ENCODE measurements at regions not wholly inside any gene's neighbourhood (a gene's known extent, or its start where the extent isn't known, plus 50 kb on each side); places are given as distances from the start of the nearest gene placed in this dataset.
"Not testable (repeated sequence)": the region's sequence is repeated elsewhere in the genome, so short reads cannot be mapped to it uniquely, and the experiment has no call there.

DNA sequence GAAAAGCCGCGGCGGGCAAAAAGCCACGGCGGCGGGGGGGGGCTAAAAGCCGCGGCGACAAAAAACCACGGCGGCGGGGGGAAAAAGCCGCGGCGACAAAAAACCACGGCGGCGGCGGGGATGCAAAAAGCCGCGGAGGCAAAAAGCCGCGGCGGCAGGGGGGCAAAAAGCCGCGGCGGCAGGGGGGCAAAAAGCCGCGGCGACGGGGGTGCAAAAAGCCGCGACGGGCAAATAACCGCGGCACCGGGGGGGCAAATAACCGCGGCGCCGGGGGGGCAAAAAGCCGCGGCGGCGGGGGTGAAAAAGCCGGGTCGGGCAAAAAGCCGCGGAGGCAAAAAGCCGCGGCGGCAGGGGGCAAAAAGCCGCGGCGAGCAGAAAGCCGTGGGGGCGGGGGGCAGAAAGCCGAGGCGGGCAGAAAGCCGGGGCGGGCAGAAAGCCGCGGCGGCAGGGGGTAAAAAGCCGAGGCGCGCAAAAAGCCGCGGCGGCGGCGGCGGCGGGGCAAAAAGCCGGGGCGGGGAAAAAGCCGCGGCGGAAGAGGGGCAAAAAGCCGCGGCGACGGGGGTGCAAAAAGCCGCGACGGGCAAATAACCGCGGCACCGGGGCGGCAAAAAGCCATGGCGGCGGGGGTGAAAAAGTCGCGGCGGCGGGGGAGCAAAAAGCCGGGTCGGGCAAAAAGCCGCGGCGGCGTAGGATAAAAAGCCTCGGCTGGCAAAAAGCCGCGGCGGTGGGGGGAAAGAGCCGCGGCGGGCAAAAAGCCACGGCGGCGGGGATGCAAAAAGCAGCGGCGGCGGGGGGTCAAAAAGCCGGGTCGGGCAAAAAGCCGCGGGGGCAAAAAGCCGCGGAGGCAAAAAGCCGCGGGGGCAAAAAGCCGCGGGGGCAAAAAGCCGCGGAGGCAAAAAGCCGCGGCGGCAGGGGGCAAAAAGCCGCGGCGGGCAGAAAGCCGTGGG is 1632.4 kb downstream of the RPIA start:
- H3K36me3 Mint-ChIP-seq; ATAC-seq (ENCODE audit: low read depth in 2 of 2); H3K4me1 Mint-ChIP-seq; H3K9me3 Mint-ChIP-seq; DNase-seq: not testable (repeated sequence)
- Mint-ChIP-seq H3K27me3 (peaks cover 5 to 11% (median 8%) of the 10 kb centered on the region in 3 donors), H3K4me3 (peak overlapping the region in 7 of 8 donors; percentile 61 to 90 (median 84)), H3K27ac (peak overlapping the region in 3 of 6 donors; percentile 53 to 98 (median 80))

DNA sequence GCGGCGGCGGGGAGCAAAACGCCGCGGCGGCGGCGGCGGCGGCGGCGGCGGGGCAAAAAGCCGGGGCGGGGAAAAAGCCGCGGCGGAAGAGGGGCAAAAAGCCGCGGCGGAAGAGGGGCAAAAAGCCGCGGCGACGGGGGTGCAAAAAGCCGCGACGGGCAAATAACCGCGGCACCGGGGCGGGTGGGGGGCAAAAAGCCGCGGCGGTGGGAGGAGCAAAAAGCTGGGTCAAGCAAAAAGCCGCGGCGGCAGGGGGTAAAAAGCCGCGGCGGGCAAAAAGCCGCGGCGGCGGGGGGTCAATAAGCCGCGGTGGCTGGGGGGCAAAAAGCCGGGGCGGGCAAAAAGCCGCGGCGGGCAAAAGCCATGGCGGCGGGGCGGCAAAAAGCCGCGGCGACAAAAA is 1633.2 kb downstream of the RPIA start:
- Mint-ChIP-seq H3K4me3 (peak overlapping the region in 5 of 8 donors; percentile 5 to 89 (median 42)), H3K27ac (peak overlapping the region in 1 of 6 donors; percentile 61), H3K27me3 (peaks cover 5 to 11% (median 10%) of the 10 kb centered on the region in 3 donors)
- DNase-seq; H3K4me1 Mint-ChIP-seq; H3K9me3 Mint-ChIP-seq; H3K36me3 Mint-ChIP-seq; ATAC-seq (ENCODE audit: low read depth in 2 of 2): not testable (repeated sequence)

DNA sequence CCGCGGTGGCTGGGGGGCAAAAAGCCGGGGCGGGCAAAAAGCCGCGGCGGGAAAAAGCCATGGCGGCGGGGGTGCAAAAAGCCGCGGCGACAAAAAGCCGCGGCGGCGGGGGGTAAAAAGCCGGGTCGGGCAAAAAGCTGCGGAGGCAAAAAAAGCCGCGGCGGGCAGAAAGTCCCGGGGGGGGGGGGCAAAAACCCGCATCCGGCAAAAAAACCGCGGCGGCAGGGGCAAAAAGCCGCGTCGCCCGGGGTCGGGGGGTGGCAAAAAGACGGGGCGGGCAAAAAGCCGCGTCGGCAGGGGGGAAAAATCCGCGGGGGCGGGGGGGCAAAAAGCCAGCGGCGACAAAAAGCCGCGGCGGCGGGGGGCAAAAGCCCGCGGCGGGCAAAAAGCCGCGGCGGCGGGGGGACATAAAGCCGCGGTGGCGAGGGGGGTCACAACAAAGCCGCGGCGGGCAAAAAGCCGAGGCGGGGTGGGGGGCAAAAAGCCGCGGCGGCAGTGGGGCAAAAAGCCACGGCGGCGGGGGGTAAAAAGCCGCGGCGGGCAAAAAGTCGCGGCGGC is 1634.4 kb downstream of the RPIA start:
- not testable (repeated sequence) for ATAC-seq (ENCODE audit: low read depth in 2 of 2); H3K9me3 Mint-ChIP-seq; H3K27ac Mint-ChIP-seq; DNase-seq; H3K36me3 Mint-ChIP-seq; H3K4me1 Mint-ChIP-seq; H3K4me3 Mint-ChIP-seq
- H3K27me3 Mint-ChIP-seq = peaks cover 5 to 14% (median 11%) of the 10 kb centered on the region in 3 donors

DNA sequence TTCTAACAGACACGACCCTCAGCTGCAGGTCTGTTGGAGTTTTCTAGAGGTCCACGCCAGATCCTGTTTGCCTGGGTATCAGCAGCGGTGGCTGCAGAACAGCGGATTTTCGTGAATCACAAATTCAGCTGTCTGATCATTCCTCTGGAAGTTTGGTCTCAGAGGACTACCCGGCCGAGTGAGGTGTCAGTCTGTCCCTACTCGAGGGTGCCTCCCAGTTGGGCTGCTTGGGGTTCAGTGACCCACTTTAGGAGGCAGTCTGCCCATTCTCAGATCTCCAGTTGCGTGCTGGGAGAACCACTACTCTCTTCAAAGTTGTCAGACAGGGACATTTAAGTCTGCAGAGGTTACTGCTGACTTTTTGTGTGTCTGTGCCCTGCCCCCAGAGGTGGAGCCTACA is 1664.1 kb downstream of the RPIA start:
- Mint-ChIP-seq H3K9me3 (peaks cover 6 to 17% (median 7%) of the 10 kb centered on the region in 7 donors), H3K36me3 (peaks cover 0 to 11% of the 10 kb centered on the region in 2 donors), H3K27me3 (peaks cover 4 to 17% (median 11%) of the 10 kb centered on the region in 3 donors)
- H3K4me3 Mint-ChIP-seq; H3K4me1 Mint-ChIP-seq; H3K27ac Mint-ChIP-seq; DNase-seq; ATAC-seq (ENCODE audit: low read depth in 2 of 2): not testable (repeated sequence)

DNA sequence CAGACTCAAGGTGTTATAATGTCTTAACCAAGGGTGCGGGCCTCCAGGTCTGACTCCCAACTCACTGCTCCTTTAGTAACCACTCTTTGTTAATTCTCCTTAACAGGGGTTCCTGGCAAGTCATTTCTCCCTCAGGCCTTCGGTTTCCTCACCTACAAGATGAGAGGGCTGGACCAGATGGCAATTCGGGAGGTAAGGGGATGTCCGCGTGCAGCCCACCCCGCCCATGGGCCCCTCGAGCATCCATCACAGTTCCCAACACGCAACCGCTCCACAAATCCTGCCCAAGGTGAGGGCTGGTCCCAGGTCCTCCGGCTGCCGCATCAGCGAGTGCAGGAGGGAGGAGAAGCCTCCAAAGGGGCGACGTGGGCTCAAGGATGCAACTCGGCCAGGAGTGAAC is 1667.9 kb downstream of the RPIA start:
- Mint-ChIP-seq H3K27me3 (peaks cover 0 to 11% (median 9%) of the 10 kb centered on the region in 3 donors), H3K36me3 (peaks cover 0 to 11% of the 10 kb centered on the region in 2 donors)
- not testable (repeated sequence) for H3K4me3 Mint-ChIP-seq; DNase-seq; H3K9me3 Mint-ChIP-seq; H3K4me1 Mint-ChIP-seq; ATAC-seq (ENCODE audit: low read depth in 2 of 2); H3K27ac Mint-ChIP-seq

DNA sequence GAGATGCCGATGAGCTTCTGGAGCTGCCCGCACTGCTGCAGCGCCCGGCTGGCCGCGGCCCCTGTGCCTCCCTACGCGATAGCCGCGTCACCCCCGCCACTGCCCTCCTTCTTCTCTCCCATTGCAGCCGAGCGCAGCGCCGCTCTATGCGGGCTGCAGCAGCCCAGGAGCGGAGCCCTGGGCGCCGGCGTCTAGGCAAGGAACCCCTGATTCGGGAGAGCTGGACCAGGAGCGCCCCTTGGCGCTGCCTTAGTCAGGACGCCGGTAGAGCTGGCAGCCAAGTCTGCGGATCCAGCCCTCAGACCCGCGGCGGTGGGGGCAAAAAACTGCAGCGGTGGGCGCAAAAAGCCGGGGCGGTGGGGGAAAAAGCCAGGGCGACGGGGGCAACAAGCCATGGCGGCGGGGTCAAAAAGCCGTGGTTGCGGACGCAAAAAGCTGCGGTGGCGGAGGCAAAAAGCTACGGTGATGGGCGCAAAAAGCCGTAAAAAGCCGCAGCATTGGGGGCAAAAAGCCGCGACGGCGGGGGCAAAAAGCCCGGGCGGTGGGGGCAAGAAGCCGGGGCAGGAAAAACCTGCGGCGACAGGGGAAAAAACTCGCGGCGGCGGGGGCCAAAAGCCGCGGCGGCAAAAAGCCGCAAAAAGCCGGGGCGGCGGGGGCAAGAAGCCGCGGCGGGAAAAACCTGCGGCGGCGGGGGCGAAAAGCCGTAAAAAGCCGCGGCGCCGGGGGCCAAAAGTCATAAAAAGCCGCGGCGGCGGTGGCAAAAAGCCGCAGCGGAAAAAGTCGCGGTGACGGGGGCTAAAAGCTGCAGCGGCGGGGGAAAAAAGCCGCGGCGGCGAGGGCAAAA is 1668.6 kb downstream of the RPIA start:
- H3K9me3 Mint-ChIP-seq; H3K27ac Mint-ChIP-seq; H3K4me1 Mint-ChIP-seq; ATAC-seq (ENCODE audit: low read depth in 2 of 2); DNase-seq: not testable (repeated sequence)
- H3K27me3 Mint-ChIP-seq = peaks cover 0 to 11% (median 9%) of the 10 kb centered on the region in 3 donors
- H3K36me3 Mint-ChIP-seq = peaks cover 0 to 11% of the 10 kb centered on the region in 2 donors
- peak overlapping the region in 2 of 8 donors; percentile 5 to 30 for H3K4me3 Mint-ChIP-seq

- H3K9me3 Mint-ChIP-seq = not testable (repeated sequence)
- peaks cover 0 to 11% of the 10 kb centered on the region in 2 donors for H3K36me3 Mint-ChIP-seq
Observed at GRCh38 chr2:90360731-90361035, 1669.2 kb downstream of the RPIA start.

More at GRCh38 chr2:90360731-90361035, 1669.2 kb downstream of the RPIA start:
- DNase-seq; H3K4me1 Mint-ChIP-seq; ATAC-seq (ENCODE audit: low read depth in 2 of 2); H3K27ac Mint-ChIP-seq: not testable (repeated sequence)
- H3K4me3 Mint-ChIP-seq = peak overlapping the region in 1 of 8 donors; percentile 24
- H3K27me3 Mint-ChIP-seq = peaks cover 0 to 11% (median 9%) of the 10 kb centered on the region in 3 donors

All from naive B cell (primary cell).